ENCODE measurements at regions not wholly inside any gene's neighbourhood (a gene's known extent, or its start where the extent isn't known, plus 50 kb on each side); places are given as distances from the start of the nearest gene placed in this dataset.

GRCh38 chr7:125878235-125878956 is 948.8 kb upstream of the POT1 start:
- Histone ChIP-seq H3K27ac (no peak overlapping the region), H3K9me3 (peaks cover 0 to 24% (median 4%) of the 10 kb centered on the region in 8 donors), H3K27me3 (replicated peaks in 1 of 7) (no peaks in the 10 kb centered on the region), H3K4me1 (no peaks in the 10 kb centered on the region), H3K36me3 (no peaks in the 10 kb centered on the region), H3K4me3 (no peak overlapping the region)
- TF ChIP-seq POLR2AphosphoS5 (IDR thresholded peaks at IDR 0.05) (no peak), CTCF (IDR thresholded peaks at IDR 0.05 in 8 of 11, conservative IDR thresholded peaks at IDR 0.05 in 3 of 11) (no peak), POLR2A (IDR thresholded peaks at IDR 0.05) (no peak)
- intact Hi-C loops (cut with DNase I; ENCODE audit: low total_unique reads) = no loop called here
- no peak for DNase-seq
- WGBS, 5 donors = 73 to 90% (median 82%) methylated on average over 2 of the region's 2 CpGs

- no peaks in the 10 kb centered on the region for H3K36me3 ChIP-seq
- no peak overlapping the region for H3K4me3 ChIP-seq
- no peaks in the 10 kb centered on the region for H3K27me3 ChIP-seq (replicated peaks in 1 of 7)
- TF ChIP-seq POLR2AphosphoS5 (IDR thresholded peaks at IDR 0.05) = no peak
- TF ChIP-seq POLR2A (IDR thresholded peaks at IDR 0.05) = no peak
- no peak for TF ChIP-seq CTCF (IDR thresholded peaks at IDR 0.05 in 8 of 11, conservative IDR thresholded peaks at IDR 0.05 in 3 of 11)
- no peaks in the 10 kb centered on the region for H3K4me1 ChIP-seq
- H3K27ac ChIP-seq = no peak overlapping the region
- H3K9me3 ChIP-seq = peaks cover 0 to 20% (median 4%) of the 10 kb centered on the region in 8 donors
- WGBS, 5 donors = 69 to 95% (median 83%) methylated on average over 2 of the region's 2 CpGs
- DNase-seq = no peak
- intact Hi-C loops (cut with DNase I; ENCODE audit: low total_unique reads) = no loop called here
Observed at GRCh38 chr7:125877246-125877645, 947.6 kb upstream of the POT1 start.

- peaks cover 0 to 20% (median 4%) of the 10 kb centered on the region in 8 donors for H3K9me3 ChIP-seq
- intact Hi-C loops (cut with DNase I; ENCODE audit: low total_unique reads) = no loop called here
Observed at GRCh38 chr7:125876431-125876830, 946.8 kb upstream of the POT1 start.

GRCh38 chr7:125871431-125871830 is 941.8 kb upstream of the POT1 start:
- TF ChIP-seq POLR2A (IDR thresholded peaks at IDR 0.05) (no peak), POLR2AphosphoS5 (IDR thresholded peaks at IDR 0.05) (no peak), CTCF (IDR thresholded peaks at IDR 0.05 in 8 of 11, conservative IDR thresholded peaks at IDR 0.05 in 3 of 11) (no peak)
- intact Hi-C loops (cut with DNase I; ENCODE audit: low total_unique reads) = no loop called here
- Histone ChIP-seq H3K27ac (no peak overlapping the region), H3K9me3 (peaks cover 0 to 12% (median 0%) of the 10 kb centered on the region in 8 donors), H3K27me3 (replicated peaks in 1 of 7) (no peaks in the 10 kb centered on the region), H3K36me3 (no peaks in the 10 kb centered on the region), H3K4me3 (no peak overlapping the region), H3K4me1 (no peaks in the 10 kb centered on the region)
- DNase-seq = no peak

More at GRCh38 chr7:125876431-125876830, 946.8 kb upstream of the POT1 start:
- Histone ChIP-seq H3K4me1 (no peaks in the 10 kb centered on the region), H3K27me3 (replicated peaks in 1 of 7) (no peaks in the 10 kb centered on the region), H3K27ac (no peak overlapping the region), H3K36me3 (no peaks in the 10 kb centered on the region), H3K4me3 (no peak overlapping the region)
- no peak for TF ChIP-seq POLR2AphosphoS5 (IDR thresholded peaks at IDR 0.05)
- no peak for TF ChIP-seq POLR2A (IDR thresholded peaks at IDR 0.05)
- TF ChIP-seq CTCF (IDR thresholded peaks at IDR 0.05 in 8 of 11, conservative IDR thresholded peaks at IDR 0.05 in 3 of 11) = no peak
- no peak for DNase-seq

Data from spleen (tissue), 11 donors.